Activated T-cell treated with anti-CD3 and anti-CD28 coated beads for 48 hours (primary cell): ENCODE measurements at regions not wholly inside any gene's neighbourhood (a gene's known extent, or its start where the extent isn't known, plus 50 kb on each side); places are given as distances from the start of the nearest gene placed in this dataset.
"Not testable (repeated sequence)": the region's sequence is repeated elsewhere in the genome, so short reads cannot be mapped to it uniquely, and the experiment has no call there.

Source experiments
- DNase-seq: peaks from one replicate; pipeline ENCODE4 v3.0.0-alpha.2; 2020; ENCODE audit warnings: low read depth

GRCh38 chr12:72723732-72724131 lies 451.6 kb downstream of the TRHDE start:
- no peak for DNase-seq

- no peak for DNase-seq
These were observed 457.4 kb downstream of the TRHDE start for GRCh38 chr12:72729451-72730010.

GRCh38 chr12:72734581-72734980 lies 462.4 kb downstream of the TRHDE start:
- no peak for DNase-seq

GRCh38 chr12:72738811-72739210 lies 466.6 kb downstream of the TRHDE start:
- DNase-seq = no peak

- DNase-seq = no peak
These were observed 467.9 kb downstream of the TRHDE start for GRCh38 chr12:72740064-72740463.

DNA sequence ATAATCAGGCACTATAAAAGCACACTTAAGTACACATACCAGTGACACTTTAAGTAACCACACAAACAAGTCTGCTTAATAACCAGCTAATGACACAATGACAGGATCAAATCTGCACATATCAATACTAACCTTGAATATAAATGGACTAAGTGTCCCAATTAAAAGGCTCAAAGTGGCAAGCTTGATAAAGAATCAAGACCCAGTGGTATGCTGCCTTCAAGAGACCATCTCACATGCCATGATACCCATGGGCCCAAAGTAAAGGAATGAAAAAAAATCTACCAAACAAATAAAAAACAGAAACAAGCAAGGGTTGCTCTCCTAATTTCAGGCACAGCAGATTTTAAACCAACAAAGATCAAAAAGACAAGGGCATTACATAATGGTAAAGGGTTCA lies 470.4 kb downstream of the TRHDE start:
- DNase-seq = no peak

- DNase-seq = no peak
These were observed 473.9 kb downstream of the TRHDE start for GRCh38 chr12:72746048-72746447.

- no peak for DNase-seq
These were observed 475.1 kb downstream of the TRHDE start for GRCh38 chr12:72747111-72747849.

- no peak for DNase-seq
These were observed 476.8 kb downstream of the TRHDE start for GRCh38 chr12:72748971-72749370.

DNA sequence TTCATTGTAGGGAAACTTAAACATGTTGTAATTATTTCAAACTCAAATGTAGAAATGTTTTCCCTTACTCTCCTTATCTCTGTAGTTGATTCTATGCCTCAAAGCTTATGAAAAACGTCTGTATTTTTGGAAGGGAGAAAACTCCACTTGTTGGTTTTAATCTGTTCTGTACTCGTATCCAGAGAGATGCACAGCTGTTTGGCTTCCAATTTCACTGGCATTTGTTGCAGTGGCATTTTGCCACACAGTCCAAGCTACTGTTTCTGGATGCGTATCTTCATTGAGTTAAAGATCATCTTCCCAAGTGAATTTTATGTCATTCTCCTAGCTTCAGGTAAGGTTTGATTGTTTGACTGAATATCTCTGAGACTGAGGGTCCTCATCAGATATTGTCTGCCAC lies 481.4 kb downstream of the TRHDE start:
- DNase-seq = no peak

DNA sequence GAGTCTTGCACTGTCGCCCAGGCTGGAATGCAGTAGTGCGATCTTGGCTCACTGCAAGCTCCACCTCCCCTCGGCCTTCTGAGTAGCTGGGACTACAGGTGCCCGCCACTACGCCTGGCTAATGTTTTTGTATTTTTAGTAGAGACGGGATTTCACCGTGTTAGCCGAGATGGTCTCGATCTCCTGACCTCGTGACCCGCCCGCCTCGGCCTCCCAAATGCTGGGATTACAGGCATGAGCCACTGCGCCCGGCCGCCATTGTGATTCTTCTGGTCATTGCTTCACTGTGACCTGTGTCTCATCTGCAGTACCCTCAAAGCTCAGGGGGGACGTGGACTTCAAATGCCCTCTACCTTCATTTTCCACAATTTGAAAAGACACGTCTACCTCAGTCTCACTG lies 481.9 kb downstream of the TRHDE start:
- DNase-seq = not testable (repeated sequence)

GRCh38 chr12:72766517-72766916 lies 494.3 kb downstream of the TRHDE start:
- no peak for DNase-seq

DNA sequence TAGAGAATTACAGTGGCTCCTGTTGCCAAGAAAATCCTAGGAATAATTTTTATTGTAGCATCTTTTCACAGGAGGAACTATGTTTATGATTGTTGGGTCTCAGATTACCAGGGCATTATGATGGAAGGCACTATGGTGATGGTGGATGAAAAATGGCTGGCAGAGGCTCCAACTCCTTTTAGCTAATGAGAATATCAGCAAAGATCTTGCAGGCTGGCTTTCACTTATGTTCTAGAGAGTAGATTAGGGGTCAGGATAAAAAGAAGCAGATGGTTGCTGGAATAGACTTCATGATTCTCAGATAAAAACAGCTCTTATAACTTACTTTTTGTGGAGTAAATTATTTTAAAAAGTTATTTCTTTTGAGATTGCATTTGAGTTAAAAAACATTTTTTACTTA lies 501.9 kb downstream of the TRHDE start:
- DNase-seq = no peak

DNA sequence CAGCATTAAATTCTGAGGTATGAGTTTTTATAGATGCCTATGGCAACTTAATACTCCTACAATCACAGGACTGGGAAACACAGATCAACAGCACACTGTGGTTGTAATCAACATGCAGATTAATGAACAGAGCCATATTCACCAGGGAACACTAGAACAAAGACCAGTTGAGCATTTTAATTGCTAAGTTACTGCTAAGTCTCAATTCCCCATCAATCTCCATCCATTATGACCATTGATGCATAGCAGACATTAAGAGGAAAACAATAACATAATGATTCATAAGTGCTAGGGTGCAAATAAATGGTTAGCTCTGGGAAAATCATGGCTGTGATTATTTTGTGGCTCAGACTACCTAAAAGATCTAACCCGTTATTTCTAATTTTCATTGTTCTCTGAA lies 505.6 kb downstream of the TRHDE start:
- DNase-seq = no peak

DNA sequence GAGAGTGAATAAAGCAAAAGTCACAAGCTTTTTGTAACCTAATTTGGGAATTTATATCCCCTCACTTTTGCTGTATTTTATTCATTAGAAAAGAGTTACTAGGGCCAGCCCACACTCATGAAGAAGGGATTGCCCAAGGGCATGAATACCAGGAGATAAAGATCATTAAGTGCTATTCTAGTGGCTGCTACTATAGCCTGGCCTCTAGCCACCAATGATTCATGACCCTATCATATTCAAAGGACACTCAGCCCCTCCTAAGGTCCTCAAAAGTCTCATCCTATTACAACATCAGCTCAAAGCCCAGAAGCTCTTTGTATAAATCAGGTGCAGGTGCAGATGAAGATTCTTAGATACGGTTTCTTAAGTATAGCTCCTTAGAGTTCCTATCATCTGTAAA lies 518.1 kb downstream of the TRHDE start:
- DNase-seq = no peak

- no peak for DNase-seq
These were observed 520.7 kb downstream of the TRHDE start for GRCh38 chr12:72792889-72793288.

DNA sequence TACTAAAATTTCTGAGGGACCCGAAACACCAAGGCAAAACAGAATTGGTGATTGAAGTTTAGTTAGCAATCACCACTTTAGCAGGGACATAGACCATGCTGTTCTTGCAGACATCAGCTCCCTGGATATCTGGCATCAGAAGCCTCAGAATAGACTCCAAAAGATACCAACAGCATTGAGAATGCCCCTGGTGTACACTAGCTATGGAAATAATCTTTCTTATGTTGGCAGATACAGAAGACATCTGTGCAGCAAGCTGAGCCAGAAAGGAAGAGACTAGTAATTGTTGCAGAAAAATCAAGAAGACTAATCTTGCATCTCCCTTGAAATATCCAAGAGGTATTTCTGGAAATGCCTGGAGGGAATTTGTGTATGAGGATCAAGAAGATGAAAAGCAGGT lies 521.6 kb downstream of the TRHDE start:
- no peak for DNase-seq

- no peak for DNase-seq
These were observed 543.3 kb downstream of the TRHDE start for GRCh38 chr12:72815421-72815820.

- no peak for DNase-seq
These were observed 556.6 kb downstream of the TRHDE start for GRCh38 chr12:72828662-72829324.

- DNase-seq = no peak
These were observed 557.7 kb downstream of the TRHDE start for GRCh38 chr12:72829838-72830237.

DNA sequence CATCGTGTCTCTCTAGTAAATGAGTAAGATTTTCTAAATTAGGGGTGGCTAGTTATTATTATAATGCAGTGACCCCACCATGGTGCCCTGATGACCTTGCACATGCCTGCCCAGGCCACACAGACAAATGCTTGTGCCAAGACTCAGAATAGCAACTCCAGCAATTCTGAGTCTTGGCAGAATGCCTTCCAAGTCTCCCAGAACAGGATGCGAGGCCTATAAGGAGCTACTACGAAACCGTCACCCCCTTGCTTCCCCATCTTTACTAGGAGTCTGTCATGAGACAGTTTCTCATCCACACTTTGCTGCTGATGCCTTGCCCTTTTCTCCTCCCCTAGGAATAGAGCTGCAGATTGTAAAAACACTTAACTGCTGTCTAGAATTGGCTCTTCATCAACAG lies 559.9 kb downstream of the TRHDE start:
- DNase-seq = no peak

GRCh38 chr12:72836194-72836593 lies 564.0 kb downstream of the TRHDE start:
- DNase-seq = no peak

GRCh38 chr12:72839696-72840095 lies 567.5 kb downstream of the TRHDE start:
- no peak for DNase-seq

DNA sequence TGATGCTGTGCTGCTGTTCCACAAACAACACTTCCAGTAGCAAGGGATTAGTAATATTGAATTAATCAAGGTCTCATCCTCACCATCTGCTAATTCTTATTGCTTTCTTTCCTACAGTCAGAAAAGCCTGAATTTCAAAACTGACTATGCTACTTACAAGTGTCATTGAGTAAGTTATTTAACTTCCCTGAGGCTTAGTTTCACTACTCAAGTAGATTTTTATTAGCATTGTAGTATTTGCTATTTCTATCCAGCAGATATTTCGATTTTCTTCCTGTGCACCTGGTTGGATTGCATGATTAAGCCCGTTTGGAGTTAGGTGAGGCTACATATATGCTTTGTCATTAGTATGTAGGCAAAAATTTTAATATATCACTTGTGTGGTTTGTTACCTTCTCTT lies 591.5 kb downstream of the TRHDE start:
- DNase-seq = no peak
